SK-N-SH (cell line): ENCODE measurements at regions not wholly inside any gene's neighbourhood (a gene's known extent, or its start where the extent isn't known, plus 50 kb on each side); places are given as distances from the start of the nearest gene placed in this dataset.

Experiments
- CTCF ChIA-PET: fragments of 300-600, 350-600 bp; formaldehyde crosslinking; extraction: SDS; loops from one replicate; lab custom pipeline; 2021; lab: Yijun Ruan, JAX
- POLR2A ChIA-PET: fragments of 350-600 bp; sonication (Branson Sonifier 250); formaldehyde crosslinking; extraction: SDS; loops from one replicate; lab custom pipeline; 2020; ENCODE audit warnings: antibody characterized with exemption, inconsistent platforms; lab: Yijun Ruan, JAX
- DNase-seq: peaks from one replicate; pipeline ENCODE4 v3.0.0; 2012
- H2AFZ ChIP-seq: fragments of 200-600 bp; sonication (generic); 2 replicates; pipeline ENCODE4 v1.8.1; 2016; ENCODE audit warnings: antibody characterized with exemption, mild to moderate bottlenecking, low read depth
- H3F3A ChIP-seq: fragments of 200-600 bp; sonication (generic); replicated peaks from 2 replicates; pipeline ENCODE3; 2016; ENCODE audit warnings: antibody characterized with exemption, mild to moderate bottlenecking; ENCODE audit not compliant: insufficient read depth
- H3K27ac ChIP-seq, 2 experiments: fragments of 200-500 bp in 1 of 2; fragments of 200-600 bp in 1 of 2; sonication (Bioruptor generic) in 1 of 2; sonication (generic), shearing (Covaris generic) in 1 of 2; 2 replicates each; pipeline versions ENCODE4 v1.5.1 to v1.6.1; 2014 to 2016; ENCODE audit warnings: low read depth in 2 of 2, inconsistent platforms in 1 of 2, low read length in 1 of 2, mild to moderate bottlenecking in 1 of 2, mixed read lengths in 1 of 2
- H3K27me3 ChIP-seq: fragments of 200-600 bp; sonication (generic), shearing (Covaris generic); 2 replicates; pipeline ENCODE4 v1.6.1; 2016; ENCODE audit warnings: mixed run types; ENCODE audit not compliant: insufficient read depth
- H3K36me3 ChIP-seq, 2 experiments: fragments of 200-500 bp in 1 of 2; fragments of 200-600 bp in 1 of 2; sonication (Bioruptor generic) in 1 of 2; sonication (generic) in 1 of 2; replicated peaks in 1 of 2; 2 replicates each; pipeline versions ENCODE3 to v1.5.1; 2014 to 2016; ENCODE audit warnings: low read length in 1 of 2, mild to moderate bottlenecking in 1 of 2; ENCODE audit not compliant: insufficient read depth in 2 of 2, control insufficient read depth in 1 of 2
- H3K4me1 ChIP-seq, 2 experiments: fragments of 200-500 bp in 1 of 2; fragments of 200-600 bp in 1 of 2; sonication (Bioruptor generic) in 1 of 2; sonication (generic), shearing (Covaris generic) in 1 of 2; 2 replicates each; pipeline versions ENCODE4 v1.5.1 to v1.6.1; 2014 to 2016; ENCODE audit warnings: low read depth in 1 of 2, low read length in 1 of 2, mixed run types in 1 of 2; ENCODE audit not compliant: insufficient read depth in 2 of 2, control insufficient read depth in 1 of 2
- H3K4me2 ChIP-seq: fragments of 200-600 bp; sonication (generic), shearing (Covaris generic); 2 replicates; pipeline ENCODE4 v1.6.1; 2017; ENCODE audit warnings: mixed run types
- H3K4me3 ChIP-seq, 2 experiments: fragments of 200-500 bp in 1 of 2; fragments of 200-600 bp in 1 of 2; sonication (Bioruptor generic) in 1 of 2; sonication (generic), shearing (Covaris generic) in 1 of 2; 2 replicates each; pipeline versions ENCODE4 v1.5.1 to v1.8.1; 2014 to 2016; ENCODE audit warnings: low read depth in 2 of 2, inconsistent platforms in 1 of 2, low read length in 1 of 2, mild to moderate bottlenecking in 1 of 2, mixed read lengths in 1 of 2, moderate library complexity in 1 of 2
- H3K79me2 ChIP-seq: fragments of 200-600 bp; sonication (generic); 2 replicates; pipeline ENCODE4 v1.8.1; 2017; ENCODE audit warnings: mild to moderate bottlenecking; ENCODE audit not compliant: insufficient read depth
- H3K9ac ChIP-seq: fragments of 200-600 bp; sonication (generic); 2 replicates; pipeline ENCODE4 v1.6.1; 2017; ENCODE audit warnings: mixed run types
- H3K9me2 ChIP-seq: fragments of 200-600 bp; sonication (generic); 2 replicates; pipeline ENCODE4 v1.6.1; 2017; ENCODE audit warnings: mixed run types
- H3K9me3 ChIP-seq: fragments of 200-600 bp; sonication (generic); 2 replicates; pipeline ENCODE4 v1.6.1; 2017; ENCODE audit warnings: mixed run types, mild to moderate bottlenecking, moderate library complexity
- H4K20me1 ChIP-seq: fragments of 200-600 bp; sonication (generic); 2 replicates; pipeline ENCODE4 v1.6.1; 2017; ENCODE audit warnings: mild to moderate bottlenecking, mixed run types; ENCODE audit not compliant: insufficient read depth
- ELF1 ChIP-seq: IDR thresholded peaks from 2 replicates; pipeline ENCODE4 v1.4.0; 2012
- EP300 ChIP-seq, 2 experiments: IDR thresholded peaks; 2 replicates each; pipeline versions ENCODE4 v1.4.0 to v1.6.1; 2012; ENCODE audit warnings: borderline replicate concordance in 1 of 2, low read depth in 1 of 2, low read length in 1 of 2
- EZH2phosphoT487 ChIP-seq: fragments of 200-600 bp; sonication (generic); IDR thresholded peaks from 2 replicates; pipeline ENCODE4 v1.6.1; 2017; ENCODE audit warnings: low read depth, mixed run types, mild to moderate bottlenecking, antibody characterized with exemption, moderate library complexity, borderline replicate concordance
- FOSL2 ChIP-seq: IDR thresholded peaks from 2 replicates; pipeline ENCODE4 v1.4.0; 2012; ENCODE audit warnings: low read depth, mild to moderate bottlenecking, moderate library complexity, borderline replicate concordance
- FOXJ3 ChIP-seq: sonication (generic); formaldehyde crosslinking; IDR thresholded peaks from 2 replicates; pipeline ENCODE4 v1.5.1; 2020; ENCODE audit warnings: mild to moderate bottlenecking, missing genetic modification reagents
- FOXM1 ChIP-seq: IDR thresholded peaks from 2 replicates; pipeline ENCODE4 v1.4.0; 2012; ENCODE audit warnings: low read depth, mild to moderate bottlenecking
- GATA2 ChIP-seq: sonication (generic); formaldehyde crosslinking; IDR thresholded peaks from 2 replicates; pipeline ENCODE4 v1.5.0; 2020; ENCODE audit warnings: mild to moderate bottlenecking, missing genetic modification reagents
- JUND ChIP-seq: IDR thresholded peaks from 2 replicates; pipeline ENCODE4 v1.4.0; 2012
- MEF2A ChIP-seq: IDR thresholded peaks from 2 replicates; pipeline ENCODE4 v1.4.0; 2012; ENCODE audit warnings: low read depth, borderline replicate concordance
- MXI1 ChIP-seq: IDR thresholded peaks from 2 replicates; pipeline ENCODE4 v1.6.1; 2012; ENCODE audit warnings: mild to moderate bottlenecking, low read depth, low read length, improper control_type of control experiment
- NFIC ChIP-seq: IDR thresholded peaks from 2 replicates; pipeline ENCODE4 v1.4.0; 2012; ENCODE audit warnings: borderline replicate concordance
- POLR2AphosphoS5 ChIP-seq: IDR thresholded peaks from 2 replicates; pipeline ENCODE4 v1.6.1; 2012; ENCODE audit warnings: low read depth, low read length
- RXRA ChIP-seq: IDR thresholded peaks from 2 replicates; pipeline ENCODE4 v1.4.0; 2012; ENCODE audit warnings: low read depth, mild to moderate bottlenecking, borderline replicate concordance
- SIN3A ChIP-seq: IDR thresholded peaks from 2 replicates; pipeline ENCODE4 v1.6.1; 2012; ENCODE audit warnings: low read depth, mild to moderate bottlenecking, low read length, moderate library complexity, borderline replicate concordance
- SMC3 ChIP-seq: IDR thresholded peaks from 2 replicates; pipeline ENCODE4 v1.6.1; 2012; ENCODE audit warnings: low read depth, low read length, improper control_type of control experiment
- TAF1 ChIP-seq: IDR thresholded peaks from 2 replicates; pipeline ENCODE4 v1.6.1; 2012; ENCODE audit warnings: low read depth, mild to moderate bottlenecking, low read length, moderate library complexity, borderline replicate concordance
- TCF12 ChIP-seq: IDR thresholded peaks from 2 replicates; pipeline ENCODE4 v1.4.0; 2012
- USF1 ChIP-seq: IDR thresholded peaks from 2 replicates; pipeline ENCODE4 v1.4.0; 2012; ENCODE audit warnings: low read depth, borderline replicate concordance
- WGBS: methylation state at CpG from one replicate; pipeline ENCODE4 v1.1.6; 2017; ENCODE audit warnings: low lambda C conversion rate; 5-methylcytosine and 5-hydroxymethylcytosine counted together
- TF ChIP-seq, protein P1 (sequence below): IDR thresholded peaks from 2 replicates; pipeline ENCODE4; 2012
- TF ChIP-seq, protein P2 (sequence below): fragments of 150-350 bp; IDR thresholded peaks from 2 replicates; pipeline ENCODE4 v1.6.1; 2016; ENCODE audit warnings: mild to moderate bottlenecking, low read depth, low read length

DNA sequence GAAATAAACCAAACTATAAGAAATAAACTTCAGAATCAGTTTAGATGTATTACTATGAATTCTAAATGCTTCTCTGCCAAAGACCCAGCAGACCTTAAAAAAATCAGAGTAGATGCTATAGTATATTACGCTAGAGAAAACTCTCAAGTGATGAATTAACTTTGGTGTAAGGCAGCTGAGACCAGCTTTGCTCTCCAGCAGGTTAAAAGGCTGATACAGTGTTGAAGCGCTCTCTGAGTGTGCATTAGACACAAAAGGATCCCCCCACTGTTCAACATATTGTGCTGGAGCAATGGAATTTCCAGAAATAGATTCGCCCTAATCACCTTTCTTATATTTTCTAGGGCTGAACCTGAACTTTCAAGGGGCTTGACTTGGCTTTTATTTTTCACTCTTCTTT, 190.0 kb downstream of the EFHB start:
- no peak overlapping the region for H2AFZ ChIP-seq
- H3K4me3 ChIP-seq, result no peak overlapping the region
- TF ChIP-seq MXI1, result no peak
- TF ChIP-seq MEF2A, result no peak
- TF ChIP-seq FOXM1, result no peak
- TF ChIP-seq TCF12, result no peak
- TF ChIP-seq EP300 (IDR thresholded peaks at IDR 0.05; ENCODE audit: borderline replicate concordance in 1 of 2, low read depth in 1 of 2, low read length in 1 of 2), result no peak
- no peak for TF ChIP-seq EZH2phosphoT487
- no peak for TF ChIP-seq ELF1
- TF ChIP-seq USF1, result no peak
- no peak for TF ChIP-seq FOXJ3
- TF ChIP-seq GATA2 (CRISPR knock-in tag), result no peak
- TF ChIP-seq NFIC, result no peak
- TF ChIP-seq SMC3, result no peak
- no peak for TF ChIP-seq SIN3A
- TF ChIP-seq FOSL2, result no peak
- no peak for TF ChIP-seq JUND
- no peak for TF ChIP-seq RXRA
- TF ChIP-seq, protein P1, sequence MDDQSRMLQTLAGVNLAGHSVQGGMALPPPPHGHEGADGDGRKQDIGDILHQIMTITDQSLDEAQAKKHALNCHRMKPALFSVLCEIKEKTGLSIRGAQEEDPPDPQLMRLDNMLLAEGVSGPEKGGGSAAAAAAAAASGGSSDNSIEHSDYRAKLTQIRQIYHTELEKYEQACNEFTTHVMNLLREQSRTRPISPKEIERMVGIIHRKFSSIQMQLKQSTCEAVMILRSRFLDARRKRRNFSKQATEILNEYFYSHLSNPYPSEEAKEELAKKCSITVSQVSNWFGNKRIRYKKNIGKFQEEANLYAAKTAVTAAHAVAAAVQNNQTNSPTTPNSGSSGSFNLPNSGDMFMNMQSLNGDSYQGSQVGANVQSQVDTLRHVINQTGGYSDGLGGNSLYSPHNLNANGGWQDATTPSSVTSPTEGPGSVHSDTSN, result no peak
- H3K27me3 ChIP-seq, result no peaks in the 10 kb centered on the region
- ChIA-PET CTCF (interaction anchor here (1.6 kb wide), 1 partner anchor 24 kb away, joined by 4 read pairs; no protein-coding TSS in a partner anchor), POLR2A (no interaction called here)
- DNase-seq, result no peak
- no peak overlapping the region for H3K9ac ChIP-seq
- no peaks in the 10 kb centered on the region for H4K20me1 ChIP-seq
- H3K9me2 ChIP-seq, result no peaks in the 10 kb centered on the region
- H3K4me2 ChIP-seq, result no peak overlapping the region
- H3F3A ChIP-seq, result no peaks in the 10 kb centered on the region
- no peak overlapping the region for H3K27ac ChIP-seq
- WGBS, result 25% methylated on average over 3 of the region's 3 CpGs
- H3K4me1 ChIP-seq, result no peaks in the 10 kb centered on the region
- H3K9me3 ChIP-seq, result no peaks in the 10 kb centered on the region
- no peaks in the 10 kb centered on the region for H3K36me3 ChIP-seq
- no peaks in the 10 kb centered on the region for H3K79me2 ChIP-seq

DNA sequence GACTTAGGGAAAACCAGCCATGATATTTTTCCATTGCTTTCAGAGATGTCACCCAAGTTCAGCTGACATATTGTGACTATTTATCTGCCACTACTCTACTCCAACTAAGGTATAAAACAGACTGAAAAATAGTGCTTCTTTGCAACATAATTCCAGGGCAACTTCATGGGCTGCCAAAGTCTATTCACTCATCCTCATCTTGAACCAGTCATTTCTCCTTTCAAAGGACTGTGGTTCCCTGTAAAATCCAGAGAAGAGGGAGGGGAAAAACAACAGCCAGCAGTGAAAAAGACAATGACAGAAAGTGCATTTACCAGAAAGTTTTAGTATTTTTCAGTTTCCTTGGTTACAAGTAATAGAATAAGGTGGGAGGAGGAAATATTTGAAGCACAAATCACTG, 191.1 kb downstream of the EFHB start:
- Histone ChIP-seq H3F3A (no peaks in the 10 kb centered on the region), H3K4me2 (no peak overlapping the region), H2AFZ (no peak overlapping the region), H3K4me1 (no peaks in the 10 kb centered on the region), H4K20me1 (no peaks in the 10 kb centered on the region), H3K36me3 (no peaks in the 10 kb centered on the region), H3K4me3 (no peak overlapping the region), H3K9ac (no peak overlapping the region), H3K27me3 (no peaks in the 10 kb centered on the region), H3K9me3 (no peaks in the 10 kb centered on the region), H3K79me2 (no peaks in the 10 kb centered on the region), H3K27ac (no peak overlapping the region), H3K9me2 (no peaks in the 10 kb centered on the region)
- ChIA-PET CTCF (interaction anchor here (1.6 kb wide), 1 partner anchor 25 kb away, joined by 4 read pairs; no protein-coding TSS in a partner anchor), POLR2A (no interaction called here)
- TF ChIP-seq SIN3A (no peak), TAF1 (no peak), POLR2AphosphoS5 (no peak)
- TF ChIP-seq, protein P2, sequence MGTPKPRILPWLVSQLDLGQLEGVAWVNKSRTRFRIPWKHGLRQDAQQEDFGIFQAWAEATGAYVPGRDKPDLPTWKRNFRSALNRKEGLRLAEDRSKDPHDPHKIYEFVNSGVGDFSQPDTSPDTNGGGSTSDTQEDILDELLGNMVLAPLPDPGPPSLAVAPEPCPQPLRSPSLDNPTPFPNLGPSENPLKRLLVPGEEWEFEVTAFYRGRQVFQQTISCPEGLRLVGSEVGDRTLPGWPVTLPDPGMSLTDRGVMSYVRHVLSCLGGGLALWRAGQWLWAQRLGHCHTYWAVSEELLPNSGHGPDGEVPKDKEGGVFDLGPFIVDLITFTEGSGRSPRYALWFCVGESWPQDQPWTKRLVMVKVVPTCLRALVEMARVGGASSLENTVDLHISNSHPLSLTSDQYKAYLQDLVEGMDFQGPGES, result no peak
- TF ChIP-seq, protein P1, result no peak
- DNase-seq, result no peak
